ENCODE measurements at regions not wholly inside any gene's neighbourhood (a gene's known extent, or its start where the extent isn't known, plus 50 kb on each side); places are given as distances from the start of the nearest gene placed in this dataset.

GRCh38 chr1:87883906-87884305 is 555.2 kb downstream of the LMO4 start:
- no peak for TF ChIP-seq CTCF (IDR thresholded peaks at IDR 0.05)
- TF ChIP-seq POLR2A (IDR thresholded peaks at IDR 0.05) = no peak

Measured in body of pancreas (tissue), 4 donors.